ENCODE measurements at regions not wholly inside any gene's neighbourhood (a gene's known extent, or its start where the extent isn't known, plus 50 kb on each side); places are given as distances from the start of the nearest gene placed in this dataset.
"Not testable (repeated sequence)": the region's sequence is repeated elsewhere in the genome, so short reads cannot be mapped to it uniquely, and the experiment has no call there.

- DNase-seq (ENCODE audit: low read depth) = no peak
Observed at GRCh38 chr5:108696951-108697715, 50.6 kb upstream of the FER start.

GRCh38 chr5:108696407-108696806 lies 51.3 kb upstream of the FER start:
- DNase-seq (ENCODE audit: low read depth) = no peak

GRCh38 chr5:108688485-108688884 lies 59.2 kb upstream of the FER start:
- no peak for DNase-seq (ENCODE audit: low read depth)

GRCh38 chr5:108687595-108688200 lies 60.0 kb upstream of the FER start:
- DNase-seq (ENCODE audit: low read depth) = peak; percentile 10

- no peak for DNase-seq (ENCODE audit: low read depth)
Observed at GRCh38 chr5:108686676-108687075, 61.0 kb upstream of the FER start.

GRCh38 chr5:108685448-108686216 lies 62.1 kb upstream of the FER start:
- DNase-seq (ENCODE audit: low read depth) = not testable (repeated sequence)

- peak; percentile 39 for DNase-seq (ENCODE audit: low read depth)
Observed at GRCh38 chr5:108681079-108681921, 66.4 kb upstream of the FER start.

GRCh38 chr5:108678091-108678490 lies 69.6 kb upstream of the FER start:
- DNase-seq (ENCODE audit: low read depth) = no peak

- DNase-seq (ENCODE audit: low read depth) = no peak
Observed at GRCh38 chr5:108675736-108676135, 72.0 kb upstream of the FER start.

- no peak for DNase-seq (ENCODE audit: low read depth)
Observed at GRCh38 chr5:108672639-108673038, 75.1 kb upstream of the FER start.

GRCh38 chr5:108670591-108671289 lies 77.0 kb upstream of the FER start:
- DNase-seq (ENCODE audit: low read depth) = no peak

GRCh38 chr5:108669462-108669861 lies 78.2 kb upstream of the FER start:
- no peak for DNase-seq (ENCODE audit: low read depth)

- DNase-seq (ENCODE audit: low read depth) = no peak
Observed at GRCh38 chr5:108661590-108662219, 86.0 kb upstream of the FER start.

GRCh38 chr5:108661024-108661423 lies 86.7 kb upstream of the FER start:
- DNase-seq (ENCODE audit: low read depth) = no peak

GRCh38 chr5:108660291-108660690 lies 87.4 kb upstream of the FER start:
- DNase-seq (ENCODE audit: low read depth) = no peak

- DNase-seq (ENCODE audit: low read depth) = no peak
Observed at GRCh38 chr5:108659531-108659930, 88.2 kb upstream of the FER start.

GRCh38 chr5:108655750-108656450 lies 91.8 kb upstream of the FER start:
- DNase-seq (ENCODE audit: low read depth) = peak; percentile 23

- no peak for DNase-seq (ENCODE audit: low read depth)
Observed at GRCh38 chr5:108654051-108654450, 93.6 kb upstream of the FER start.

- DNase-seq (ENCODE audit: low read depth) = no peak
Observed at GRCh38 chr5:108653201-108653600, 94.5 kb upstream of the FER start.

- no peak for DNase-seq (ENCODE audit: low read depth)
Observed at GRCh38 chr5:108650997-108651396, 96.7 kb upstream of the FER start.

All from GM04504 (cell line).